GM18909 (cell line): ENCODE measurements at regions not wholly inside any gene's neighbourhood (a gene's known extent, or its start where the extent isn't known, plus 50 kb on each side); places are given as distances from the start of the nearest gene placed in this dataset.
"Not testable (repeated sequence)": the region's sequence is repeated elsewhere in the genome, so short reads cannot be mapped to it uniquely, and the experiment has no call there.

Experiments used
- ATAC-seq: cut with Tn5 transposase; IDR thresholded peaks from one replicate; pipeline ENCODE4 v1.9.1; 2021; ENCODE audit warnings: mild to moderate bottlenecking; ENCODE audit not compliant: unreplicated experiment, poor library complexity

- ATAC-seq, result no peak
These were observed 334.2 kb upstream of the MAGI2 start for GRCh38 chr7:79787623-79788022.

GRCh38 chr7:79787096-79787495, 333.6 kb upstream of the MAGI2 start:
- ATAC-seq, result no peak

GRCh38 chr7:79786187-79786586, 332.7 kb upstream of the MAGI2 start:
- no peak for ATAC-seq

GRCh38 chr7:79785556-79785955, 332.1 kb upstream of the MAGI2 start:
- ATAC-seq, result no peak

GRCh38 chr7:79782906-79783305, 329.4 kb upstream of the MAGI2 start:
- ATAC-seq, result no peak

- ATAC-seq, result no peak
These were observed 328.8 kb upstream of the MAGI2 start for GRCh38 chr7:79782256-79782655.

GRCh38 chr7:79781716-79782115, 328.2 kb upstream of the MAGI2 start:
- ATAC-seq, result no peak

- ATAC-seq, result no peak
These were observed 325.6 kb upstream of the MAGI2 start for GRCh38 chr7:79778786-79779770.

GRCh38 chr7:79775911-79776310, 322.4 kb upstream of the MAGI2 start:
- ATAC-seq, result no peak

GRCh38 chr7:79774150-79774549, 320.7 kb upstream of the MAGI2 start:
- ATAC-seq, result no peak

- no peak for ATAC-seq
These were observed 317.5 kb upstream of the MAGI2 start for GRCh38 chr7:79770970-79771369.

GRCh38 chr7:79770063-79770462, 316.6 kb upstream of the MAGI2 start:
- ATAC-seq, result no peak

GRCh38 chr7:79767876-79768560, 314.6 kb upstream of the MAGI2 start:
- not testable (repeated sequence) for ATAC-seq

GRCh38 chr7:79767192-79767591, 313.7 kb upstream of the MAGI2 start:
- ATAC-seq, result not testable (repeated sequence)

- ATAC-seq, result no peak
These were observed 308.5 kb upstream of the MAGI2 start for GRCh38 chr7:79761876-79762429.

GRCh38 chr7:79750941-79751340, 297.5 kb upstream of the MAGI2 start:
- not testable (repeated sequence) for ATAC-seq

GRCh38 chr7:79749856-79750255, 296.4 kb upstream of the MAGI2 start:
- no peak for ATAC-seq

GRCh38 chr7:79741684-79742083, 288.2 kb upstream of the MAGI2 start:
- no peak for ATAC-seq

- no peak for ATAC-seq
These were observed 286.6 kb upstream of the MAGI2 start for GRCh38 chr7:79740076-79740475.

- not testable (repeated sequence) for ATAC-seq
These were observed 285.7 kb upstream of the MAGI2 start for GRCh38 chr7:79739036-79739709.

- no peak for ATAC-seq
These were observed 283.0 kb upstream of the MAGI2 start for GRCh38 chr7:79736418-79736817.
